Spleen (tissue), 11 donors: ENCODE measurements at regions not wholly inside any gene's neighbourhood (a gene's known extent, or its start where the extent isn't known, plus 50 kb on each side); places are given as distances from the start of the nearest gene placed in this dataset.
"Not testable (repeated sequence)": the region's sequence is repeated elsewhere in the genome, so short reads cannot be mapped to it uniquely, and the experiment has no call there.

ENCODE experiments used
- DNase-seq: peaks from one replicate; pipeline ENCODE4 v3.0.0-alpha.2; 2020
- H3K27ac ChIP-seq, 8 donors: fragments of 200-600 bp; sonication (generic) in 7 of 8; 1 replicate in 4 of 8; 2 replicates in 4 of 8; pipeline versions ENCODE4 v1.5.0 to v1.8.0; 2016 to 2021; ENCODE audit warnings: inconsistent platforms in 4 of 8, mild to moderate bottlenecking in 4 of 8, moderate library complexity in 1 of 8
- H3K27me3 ChIP-seq, 7 donors: fragments of 200-600 bp; sonication (generic) in 6 of 7; replicated peaks in 1 of 7; 1 replicate in 4 of 7; 2 replicates in 3 of 7; pipeline versions ENCODE4 v1.5.0 to v1.8.0; 2016 to 2021; ENCODE audit warnings: inconsistent platforms in 3 of 7, mild to moderate bottlenecking in 1 of 7
- H3K36me3 ChIP-seq, 6 donors: fragments of 200-600 bp; sonication (generic) in 5 of 6; 1 replicate in 4 of 6; 2 replicates in 2 of 6; pipeline versions ENCODE4 v1.5.0 to v1.8.0; 2016 to 2021; ENCODE audit warnings: inconsistent platforms in 2 of 6
- H3K4me1 ChIP-seq, 6 donors: fragments of 200-600 bp; sonication (generic) in 5 of 6; 1 replicate in 3 of 6; 2 replicates in 3 of 6; pipeline versions ENCODE4 v1.5.0 to v1.8.0; 2016 to 2021; ENCODE audit warnings: inconsistent platforms in 3 of 6
- H3K4me3 ChIP-seq, 8 donors: fragments of 200-600 bp; sonication (generic) in 7 of 8; 1 replicate in 4 of 8; 2 replicates in 4 of 8; pipeline versions ENCODE4 v1.5.0 to v1.8.0; 2016 to 2021; ENCODE audit warnings: inconsistent platforms in 4 of 8, mild to moderate bottlenecking in 4 of 8, moderate library complexity in 2 of 8
- H3K9me3 ChIP-seq, 8 donors: fragments of 200-600 bp; sonication (generic) in 7 of 8; 1 replicate in 4 of 8; 2 replicates in 4 of 8; pipeline versions ENCODE4 v1.5.0 to v1.8.0; 2016 to 2021; ENCODE audit warnings: inconsistent platforms in 4 of 8
- POLR2A ChIP-seq, 3 donors: fragments of 450-650 bp; IDR thresholded peaks; one replicate each; pipeline ENCODE4 v1.5.1; 2017; ENCODE audit warnings: antibody characterized with exemption in 3 of 3, mild to moderate bottlenecking in 1 of 3
- POLR2AphosphoS5 ChIP-seq, 3 donors: sonication (generic); formaldehyde crosslinking; IDR thresholded peaks; one replicate each; pipeline ENCODE4 v1.5.1; 2017; ENCODE audit warnings: antibody characterized with exemption in 3 of 3
- WGBS, 5 donors: extraction: QIAGEN DNeasy Blood & Tissue Kit in 3 of 5; methylation state at CpG; one replicate each; pipeline versions ENCODE4 v1.1.5 to v1.1.7; 2013 to 2018; 5-methylcytosine and 5-hydroxymethylcytosine counted together
- intact Hi-C: fragments of 100-400 bp; cut with DNase I; formaldehyde crosslinking; loops from one replicate; pipeline ENCODE4 v1.15.0; 2023; ENCODE audit warnings: low total_unique reads
- TF ChIP-seq, protein P1 (sequence below), 11 experiments: fragments of 200-600 bp in 7 of 11; fragments of 450-650 bp in 4 of 11; sonication (generic) in 4 of 11; IDR thresholded peaks in 8 of 11; conservative IDR thresholded peaks in 3 of 11; 1 replicate in 7 of 11; 2 replicates in 4 of 11; pipeline versions ENCODE4 v1.4.0 to v1.8.0; 2016 to 2021; ENCODE audit warnings: antibody characterized with exemption in 11 of 11, inconsistent platforms in 4 of 11, mild to moderate bottlenecking in 1 of 11
- donor health status: healthy with polysubstance abuse.
- donor health status: DM: no; HTN: no; CAD: no; lungs with moderate emphysema.
- donor health status: DM: no; HTN: no; CAD: no.
- donor health status: Bipolar disorder and iron deficiency.
- donor health status: healthy.
- donor health status: DM: no; HTN: no; CAD: no.
- donor health status: DM: yes; HTN: yes; CAD: no.

DNA sequence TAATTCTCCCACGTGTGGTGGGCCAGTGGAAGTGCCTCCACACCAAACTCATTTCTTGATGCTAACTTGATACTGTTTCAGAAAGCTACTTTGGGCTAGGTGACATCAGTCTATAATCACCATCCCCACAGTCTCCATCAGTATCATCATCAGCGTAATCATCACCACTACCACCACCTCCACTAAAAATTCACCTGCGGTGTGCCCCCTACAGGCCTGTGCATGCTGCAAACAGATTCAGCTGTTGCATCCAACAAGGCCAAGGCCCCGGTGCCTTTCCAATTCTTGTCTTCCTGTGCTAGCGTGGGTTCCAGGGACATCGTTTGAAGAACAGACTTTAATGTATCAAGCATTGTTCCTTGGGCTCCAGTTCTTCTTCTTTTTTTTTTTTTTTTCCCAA, 201.3 kb upstream of the EXOC2 start:
- TF ChIP-seq POLR2AphosphoS5 (IDR thresholded peaks at IDR 0.05) (no peak), POLR2A (IDR thresholded peaks at IDR 0.05) (no peak)
- TF ChIP-seq, protein P1, sequence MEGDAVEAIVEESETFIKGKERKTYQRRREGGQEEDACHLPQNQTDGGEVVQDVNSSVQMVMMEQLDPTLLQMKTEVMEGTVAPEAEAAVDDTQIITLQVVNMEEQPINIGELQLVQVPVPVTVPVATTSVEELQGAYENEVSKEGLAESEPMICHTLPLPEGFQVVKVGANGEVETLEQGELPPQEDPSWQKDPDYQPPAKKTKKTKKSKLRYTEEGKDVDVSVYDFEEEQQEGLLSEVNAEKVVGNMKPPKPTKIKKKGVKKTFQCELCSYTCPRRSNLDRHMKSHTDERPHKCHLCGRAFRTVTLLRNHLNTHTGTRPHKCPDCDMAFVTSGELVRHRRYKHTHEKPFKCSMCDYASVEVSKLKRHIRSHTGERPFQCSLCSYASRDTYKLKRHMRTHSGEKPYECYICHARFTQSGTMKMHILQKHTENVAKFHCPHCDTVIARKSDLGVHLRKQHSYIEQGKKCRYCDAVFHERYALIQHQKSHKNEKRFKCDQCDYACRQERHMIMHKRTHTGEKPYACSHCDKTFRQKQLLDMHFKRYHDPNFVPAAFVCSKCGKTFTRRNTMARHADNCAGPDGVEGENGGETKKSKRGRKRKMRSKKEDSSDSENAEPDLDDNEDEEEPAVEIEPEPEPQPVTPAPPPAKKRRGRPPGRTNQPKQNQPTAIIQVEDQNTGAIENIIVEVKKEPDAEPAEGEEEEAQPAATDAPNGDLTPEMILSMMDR (IDR thresholded peaks at IDR 0.05 in 8 of 11, conservative IDR thresholded peaks at IDR 0.05 in 3 of 11) = no peak
- WGBS, 5 donors = 63 to 71% (median 67%) methylated on average over 6 of the region's 6 CpGs
- intact Hi-C loops = no loop called here

DNA sequence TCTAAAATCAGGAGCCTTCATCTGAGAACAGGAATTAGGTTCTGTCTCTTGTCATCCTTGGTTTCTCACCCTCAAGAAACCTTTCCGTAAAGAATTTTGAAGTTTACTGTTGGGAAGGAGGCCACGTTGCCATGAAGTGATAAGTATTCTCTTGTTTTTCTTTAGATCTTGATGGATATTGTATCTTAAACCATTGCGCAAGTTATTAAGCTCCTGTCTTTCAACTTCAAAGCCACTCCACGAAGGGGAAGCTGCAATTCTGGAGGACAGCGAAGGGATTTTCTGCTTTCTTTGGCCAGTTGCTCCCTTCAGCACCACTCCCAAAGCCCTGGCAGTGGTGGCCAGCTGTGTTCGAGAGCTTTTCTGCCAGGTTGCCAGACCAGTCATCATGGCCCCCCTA, 198.1 kb upstream of the EXOC2 start:
- no peak for DNase-seq
- Histone ChIP-seq H3K4me1 (no peaks in the 10 kb centered on the region), H3K27ac (no peak overlapping the region), H3K9me3 (no peaks in the 10 kb centered on the region), H3K27me3 (peaks cover 0 to 16% (median 0%) of the 10 kb centered on the region in 7 donors), H3K36me3 (no peaks in the 10 kb centered on the region), H3K4me3 (no peak overlapping the region)
- intact Hi-C loops = no loop called here
- TF ChIP-seq POLR2AphosphoS5 (IDR thresholded peaks at IDR 0.05) (no peak), POLR2A (IDR thresholded peaks at IDR 0.05) (no peak)
- TF ChIP-seq, protein P1 (IDR thresholded peaks at IDR 0.05 in 8 of 11, conservative IDR thresholded peaks at IDR 0.05 in 3 of 11) = no peak
- WGBS, 5 donors = 75 to 86% (median 79%) methylated on average over 6 of the region's 6 CpGs

More for the DNA sequence above, 201.3 kb upstream of the EXOC2 start:
- peaks cover 0 to 14% (median 0%) of the 10 kb centered on the region in 6 donors for H3K4me1 ChIP-seq
- no peak overlapping the region for H3K4me3 ChIP-seq
- peaks cover 0 to 7% (median 0%) of the 10 kb centered on the region in 7 donors for H3K27me3 ChIP-seq
- no peak overlapping the region for H3K27ac ChIP-seq
- H3K9me3 ChIP-seq = no peaks in the 10 kb centered on the region
- H3K36me3 ChIP-seq = no peaks in the 10 kb centered on the region
- no peak for DNase-seq

DNA sequence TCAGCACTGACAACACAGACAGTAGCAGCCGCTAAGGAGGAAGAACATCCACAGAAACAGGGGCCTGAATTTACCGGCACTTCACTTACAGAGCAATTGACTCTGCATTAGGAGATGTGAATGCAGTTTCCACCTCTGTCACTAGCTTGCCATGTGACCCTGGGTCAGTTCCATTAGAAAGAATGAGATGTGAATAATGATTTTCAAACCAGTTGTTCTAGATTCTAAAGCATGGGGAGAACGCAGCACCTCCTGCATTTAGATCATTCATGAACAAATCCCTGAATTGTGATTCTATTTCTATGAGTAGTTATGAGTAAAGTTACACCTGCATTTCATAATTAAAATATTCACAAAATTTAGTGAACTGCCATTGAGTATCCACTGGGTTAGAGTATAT, 197.3 kb upstream of the EXOC2 start:
- Histone ChIP-seq H3K4me3 (no peak overlapping the region), H3K27ac (no peak overlapping the region), H3K27me3 (peaks cover 0 to 16% (median 0%) of the 10 kb centered on the region in 7 donors), H3K9me3 (no peaks in the 10 kb centered on the region), H3K36me3 (no peaks in the 10 kb centered on the region), H3K4me1 (no peaks in the 10 kb centered on the region)
- intact Hi-C loops = no loop called here
- TF ChIP-seq, protein P1 (IDR thresholded peaks at IDR 0.05 in 8 of 11, conservative IDR thresholded peaks at IDR 0.05 in 3 of 11) = no peak
- TF ChIP-seq POLR2AphosphoS5 (IDR thresholded peaks at IDR 0.05) (no peak), POLR2A (IDR thresholded peaks at IDR 0.05) (no peak)
- 69 to 85% (median 81%) methylated on average over 3 of the region's 3 CpGs for WGBS, 5 donors
- DNase-seq = no peak

DNA sequence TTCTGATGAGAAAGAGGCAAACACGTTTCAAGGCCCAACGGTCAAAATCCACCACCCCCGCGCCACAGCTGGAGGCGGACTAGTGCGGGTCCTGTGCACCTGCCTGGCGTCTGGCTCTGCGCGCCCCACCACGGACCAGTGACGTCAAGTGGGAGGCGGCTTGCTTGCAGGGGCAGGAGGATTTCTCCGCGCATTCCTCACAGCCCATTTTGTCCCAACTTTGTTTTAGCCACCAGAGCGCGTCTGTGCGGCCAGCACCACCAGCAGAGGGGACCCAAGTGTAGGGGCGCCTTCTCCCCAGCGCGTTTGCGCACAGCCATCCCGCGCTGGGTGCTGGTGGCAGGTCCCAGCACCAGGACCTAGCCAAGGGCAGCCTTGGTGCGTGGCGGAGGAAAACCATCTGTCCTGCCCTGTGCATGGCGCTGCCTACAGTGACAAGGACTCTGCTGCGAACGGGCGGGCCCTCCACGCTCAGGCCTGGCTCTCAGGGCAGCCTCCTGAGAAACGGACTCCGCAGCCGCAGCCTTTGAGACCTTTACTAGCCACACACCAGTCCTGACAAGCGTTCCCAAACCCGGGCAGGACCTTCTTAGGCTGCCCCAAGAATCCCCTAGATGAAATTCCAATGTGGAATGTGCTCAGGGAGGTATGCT, 194.8 kb upstream of the EXOC2 start:
- H3K9me3 ChIP-seq = no peaks in the 10 kb centered on the region
- TF ChIP-seq, protein P1 (IDR thresholded peaks at IDR 0.05 in 8 of 11, conservative IDR thresholded peaks at IDR 0.05 in 3 of 11) = no peak
- TF ChIP-seq POLR2AphosphoS5 (IDR thresholded peaks at IDR 0.05) (no peak), POLR2A (IDR thresholded peaks at IDR 0.05) (no peak)
- WGBS, 5 donors = 82 to 93% (median 87%) methylated on average over 32 to 35 of the region's 35 CpGs
- intact Hi-C loops = no loop called here
- no peak for DNase-seq
- peaks cover 0 to 21% (median 0%) of the 10 kb centered on the region in 7 donors for H3K27me3 ChIP-seq
- no peak overlapping the region for H3K4me3 ChIP-seq
- H3K4me1 ChIP-seq = peaks cover 0 to 4% (median 0%) of the 10 kb centered on the region in 6 donors
- no peaks in the 10 kb centered on the region for H3K36me3 ChIP-seq
- no peak overlapping the region for H3K27ac ChIP-seq

DNA sequence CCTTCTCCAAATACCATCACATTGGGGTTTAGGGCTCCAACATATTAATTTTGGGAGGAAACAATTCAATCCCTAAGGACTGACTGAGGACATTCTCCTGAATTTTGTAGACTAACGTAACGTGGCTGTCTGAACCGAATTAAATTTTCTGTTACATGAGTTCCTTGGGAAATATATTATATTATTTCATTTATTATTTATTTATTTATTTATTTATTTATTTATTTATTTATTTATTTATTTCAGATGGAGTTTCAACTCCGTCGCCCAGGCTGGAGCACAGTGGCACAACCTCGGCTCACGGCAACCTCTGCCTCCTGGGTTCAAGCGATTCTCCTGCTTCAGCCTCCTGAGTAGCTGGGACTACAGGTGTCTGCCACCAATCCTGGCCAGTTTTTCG, 193.2 kb upstream of the EXOC2 start:
- DNase-seq, H3K36me3 ChIP-seq, H3K4me3 ChIP-seq, H3K27ac ChIP-seq, intact Hi-C loops, H3K9me3 ChIP-seq: not testable (repeated sequence)
- Histone ChIP-seq H3K27me3 (peaks cover 0 to 28% (median 0%) of the 10 kb centered on the region in 7 donors), H3K4me1 (peaks cover 0 to 12% (median 0%) of the 10 kb centered on the region in 6 donors)
- WGBS, 5 donors = 89 to 99% (median 93%) methylated on average over 9 of the region's 9 CpGs
